GM21526 (cell line): ENCODE measurements at regions not wholly inside any gene's neighbourhood (a gene's known extent, or its start where the extent isn't known, plus 50 kb on each side); places are given as distances from the start of the nearest gene placed in this dataset.

Source experiments
- ATAC-seq: cut with Tn5 transposase; IDR thresholded peaks from one replicate; pipeline ENCODE4 v1.9.1; 2021; ENCODE audit warnings: moderate library complexity; ENCODE audit not compliant: unreplicated experiment, low FRiP score

- no peak for ATAC-seq
Measured at GRCh38 chr2:196307775-196308305, 136.5 kb upstream of the STK17B start.

GRCh38 chr2:196309691-196310090 is 138.3 kb upstream of the STK17B start:
- no peak for ATAC-seq

DNA sequence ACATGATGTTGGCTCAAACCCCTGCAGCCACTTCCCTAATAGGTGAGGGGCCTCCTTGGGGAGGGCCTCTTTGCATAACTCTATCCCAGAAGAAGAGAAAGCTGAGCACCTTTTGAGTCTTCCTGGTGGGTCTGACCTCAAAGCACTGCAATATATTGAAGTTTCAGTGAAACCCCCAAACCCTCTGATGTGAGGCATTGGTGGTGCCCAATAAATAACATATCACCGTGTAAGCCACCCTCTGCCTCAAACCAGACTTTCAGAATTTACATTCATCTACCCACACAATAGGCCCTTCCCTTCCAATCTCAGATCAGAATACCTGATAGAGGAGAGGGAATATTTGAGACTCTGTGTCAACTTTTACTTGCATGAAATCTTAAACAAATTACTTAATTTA is 142.8 kb upstream of the STK17B start:
- no peak for ATAC-seq

DNA sequence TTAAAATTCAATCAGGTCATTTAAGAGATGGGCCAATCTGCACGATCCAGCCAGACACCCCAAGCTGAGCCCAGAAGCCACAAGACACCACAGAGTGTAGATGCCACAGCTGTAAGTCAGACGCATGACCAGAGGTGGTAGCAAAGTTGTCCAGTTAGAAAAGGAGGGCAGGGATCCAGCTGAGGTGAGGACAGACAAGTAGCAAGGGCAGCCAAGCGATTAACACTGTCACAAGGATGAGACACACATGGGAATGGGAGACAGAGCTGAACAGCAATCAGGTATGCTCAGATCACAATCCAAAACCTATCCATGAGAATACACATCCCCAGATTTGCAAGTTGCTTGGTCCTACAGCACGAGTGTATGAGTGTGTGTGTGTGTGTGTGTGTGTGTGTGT is 143.4 kb upstream of the STK17B start:
- no peak for ATAC-seq

DNA sequence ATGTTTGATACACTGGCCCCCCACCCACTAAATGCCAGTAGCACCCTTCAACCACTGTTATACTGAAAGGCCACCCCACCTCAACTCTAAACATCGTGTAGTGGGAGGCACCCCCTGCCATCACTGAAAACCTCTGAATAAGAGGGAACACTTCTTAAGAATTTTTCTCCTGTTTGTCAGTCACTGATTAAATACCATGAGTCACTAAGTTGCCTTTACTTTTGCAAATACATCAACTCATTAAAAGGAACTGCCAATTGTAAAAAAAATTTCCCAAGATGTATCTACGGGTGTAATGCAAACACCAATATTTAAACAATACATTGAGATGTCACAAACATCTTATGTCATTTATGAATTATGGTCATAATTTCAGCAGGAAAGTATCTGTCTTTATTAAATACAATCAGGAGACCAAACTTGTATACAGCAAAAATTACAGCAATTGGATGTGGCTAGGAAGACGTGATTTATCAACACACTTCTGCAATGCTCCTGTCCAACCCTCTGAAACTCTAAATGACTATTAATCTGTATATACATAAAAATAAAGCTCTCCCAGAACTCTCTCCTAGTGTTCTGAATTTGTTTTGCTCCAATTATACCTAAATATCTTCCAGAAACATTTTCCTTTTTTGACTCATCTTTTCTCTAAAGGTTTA is 144.1 kb upstream of the STK17B start:
- ATAC-seq: no peak

GRCh38 chr2:196316050-196316430 is 144.7 kb upstream of the STK17B start:
- no peak for ATAC-seq

DNA sequence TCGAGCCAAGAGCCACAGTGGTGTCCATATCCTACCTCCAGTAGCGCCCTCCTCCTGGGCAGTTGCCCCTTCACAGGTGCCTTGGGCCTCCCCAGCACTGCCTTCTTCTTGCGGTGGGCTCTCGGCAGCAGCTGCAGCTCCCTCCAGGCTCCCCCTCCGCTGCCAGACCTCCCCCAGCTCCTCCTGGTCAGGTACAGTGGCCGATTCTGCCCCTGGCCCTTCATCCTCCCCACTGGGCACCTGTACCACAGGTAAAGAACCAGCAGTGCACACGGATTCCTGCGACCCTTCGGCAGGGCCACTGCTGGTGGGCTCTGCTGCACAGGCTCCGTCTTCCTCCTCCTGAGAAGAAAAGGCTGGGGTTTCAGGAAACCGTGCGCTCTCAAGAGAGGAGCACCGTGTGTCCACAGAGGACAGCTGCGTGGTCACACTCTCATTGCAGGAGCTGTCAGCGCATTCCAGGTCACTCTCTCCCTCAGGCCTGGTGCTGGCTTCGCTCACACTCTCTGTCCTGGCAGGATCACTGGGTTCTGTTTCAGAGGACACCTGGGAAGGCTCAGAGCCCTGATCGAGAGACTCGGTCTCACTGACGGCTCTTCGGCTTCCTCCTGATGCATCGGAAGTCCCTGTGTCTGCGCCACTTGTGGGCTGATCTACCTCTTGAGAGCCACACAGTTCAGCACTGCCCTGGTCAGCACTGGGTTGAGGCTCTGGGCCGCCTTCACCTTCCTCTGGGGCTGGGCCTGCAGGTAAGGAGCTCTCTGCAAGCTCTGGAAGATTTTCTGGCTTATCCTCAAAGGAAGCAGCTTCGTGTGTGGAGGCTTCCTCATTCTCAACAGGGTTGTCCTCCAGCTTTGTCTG is 147.4 kb upstream of the STK17B start:
- ATAC-seq: no peak

DNA sequence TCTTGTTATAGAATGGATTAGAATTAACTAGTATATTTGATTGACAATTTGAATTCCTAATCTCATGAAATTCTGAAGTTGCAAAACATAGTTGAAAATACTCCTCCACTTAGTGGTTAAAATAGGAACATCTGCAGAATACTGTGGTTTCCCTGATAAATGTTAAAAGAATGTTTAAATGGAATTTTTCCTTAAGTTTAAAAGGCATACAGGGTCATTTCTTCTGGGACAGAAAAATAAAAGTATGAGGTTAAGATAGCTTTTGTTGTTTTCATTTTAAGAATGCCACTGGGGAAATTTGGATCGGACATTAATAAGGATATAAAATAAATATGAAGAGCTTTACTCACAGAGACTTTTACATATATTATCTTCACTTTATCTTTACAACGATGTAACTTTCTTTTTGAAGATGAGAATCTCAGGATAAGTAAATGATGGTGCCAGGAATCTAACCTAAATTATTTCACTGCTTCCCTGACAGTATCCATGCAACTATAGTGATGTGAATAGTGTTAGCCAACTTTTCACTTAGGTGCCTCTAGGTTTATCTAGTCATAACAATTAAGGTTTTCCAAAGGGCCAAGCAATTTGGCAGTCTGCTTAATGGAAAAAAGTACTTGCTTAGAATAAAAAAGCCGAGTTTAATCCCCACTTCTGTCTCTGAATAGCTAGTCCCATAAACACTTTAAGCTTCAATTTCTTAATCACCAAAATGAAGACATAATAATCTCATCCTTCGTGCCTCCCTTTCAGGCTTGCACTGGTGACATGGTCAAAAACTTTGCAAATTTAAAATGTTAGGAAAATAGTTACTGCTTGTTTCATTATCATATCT is 151.8 kb upstream of the STK17B start:
- ATAC-seq: no peak

GRCh38 chr2:196324211-196324610 is 152.8 kb upstream of the STK17B start:
- no peak for ATAC-seq

DNA sequence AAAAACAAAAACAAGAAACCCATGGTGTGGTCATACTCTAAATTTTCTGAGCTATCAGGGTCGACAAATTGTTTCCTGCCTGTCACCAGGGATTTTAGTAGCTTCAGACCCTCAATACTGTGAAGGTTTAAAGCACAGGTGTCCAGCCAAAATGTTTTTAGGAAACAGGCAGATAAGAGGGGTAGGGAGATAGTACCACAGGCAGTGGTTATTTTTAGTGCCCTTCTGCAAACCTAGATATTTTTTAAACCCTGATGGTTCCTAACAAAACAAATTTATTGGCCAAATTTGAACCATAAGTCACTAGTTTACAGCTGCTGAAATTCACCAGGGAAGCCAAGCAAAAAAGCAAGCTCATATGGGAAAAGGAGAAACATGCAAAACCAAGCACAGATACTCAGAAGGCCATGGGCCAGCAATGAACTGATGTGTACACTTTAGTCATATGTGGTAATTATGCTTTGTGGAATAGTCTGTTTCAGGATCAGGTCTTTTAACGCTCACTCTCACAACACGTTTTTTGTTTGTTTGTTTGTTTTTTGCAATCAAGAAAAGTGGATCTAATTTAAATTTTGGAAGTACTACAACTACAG is 156.8 kb upstream of the STK17B start:
- no peak for ATAC-seq

DNA sequence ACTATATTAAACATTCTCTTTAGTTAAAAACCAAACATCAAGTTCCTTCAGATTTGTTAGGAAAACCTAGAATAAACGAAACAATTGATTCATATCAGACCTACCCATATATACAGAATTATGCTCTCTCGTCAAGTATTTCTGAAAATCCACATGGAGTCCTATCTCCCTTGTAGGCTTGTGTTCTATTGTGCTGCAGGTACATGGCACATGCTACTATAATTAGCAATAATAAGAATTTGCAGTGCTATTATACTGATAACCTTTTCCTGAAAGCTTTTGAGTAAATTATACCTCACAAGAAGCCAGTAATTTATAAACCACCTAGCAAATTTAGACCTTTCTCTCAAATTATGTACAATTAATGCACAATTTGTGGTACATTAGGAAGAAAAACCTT is 158.6 kb upstream of the STK17B start:
- no peak for ATAC-seq

DNA sequence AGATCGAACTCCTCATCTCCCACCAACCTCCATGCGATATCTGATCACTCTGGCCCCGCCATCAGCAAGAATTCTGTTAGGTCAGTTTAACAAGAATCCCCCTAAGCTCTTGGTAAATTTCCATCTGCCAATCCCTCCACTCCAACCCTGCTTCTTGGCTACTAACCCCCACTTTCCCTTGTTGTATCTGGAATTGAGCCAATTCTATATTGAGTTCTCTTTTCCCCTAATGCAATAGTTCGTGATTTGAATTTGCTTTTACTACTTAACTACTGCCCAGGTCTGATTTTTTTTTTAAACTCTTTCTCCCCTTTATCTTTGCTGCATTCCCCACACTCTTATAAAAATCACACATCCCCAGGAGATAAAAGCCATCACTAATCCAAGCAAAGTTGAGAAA is 159.3 kb upstream of the STK17B start:
- ATAC-seq: no peak

GRCh38 chr2:196331143-196331542 is 159.8 kb upstream of the STK17B start:
- ATAC-seq: no peak

- ATAC-seq: no peak
Measured at GRCh38 chr2:196331851-196332250, 160.5 kb upstream of the STK17B start.

DNA sequence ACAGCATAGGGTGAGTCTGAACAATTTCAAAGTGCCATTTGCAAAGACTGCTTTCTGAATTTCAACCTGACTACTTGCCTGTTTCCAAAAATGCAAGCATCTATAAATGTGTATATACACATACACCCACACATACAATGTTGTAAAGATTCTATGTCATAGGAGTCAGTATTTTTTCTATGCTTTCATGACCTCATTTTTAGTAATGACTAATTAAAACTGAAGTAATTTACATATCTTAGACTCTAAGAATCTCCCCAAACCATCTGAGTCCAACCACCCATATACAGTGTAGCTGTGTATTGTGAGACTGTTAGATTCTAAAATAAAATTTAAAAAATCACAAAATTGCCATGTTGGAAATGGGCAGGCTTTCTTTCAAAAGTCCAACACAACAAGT is 162.0 kb upstream of the STK17B start:
- no peak for ATAC-seq

- no peak for ATAC-seq
Measured at GRCh38 chr2:196334710-196335109, 163.3 kb upstream of the STK17B start.

DNA sequence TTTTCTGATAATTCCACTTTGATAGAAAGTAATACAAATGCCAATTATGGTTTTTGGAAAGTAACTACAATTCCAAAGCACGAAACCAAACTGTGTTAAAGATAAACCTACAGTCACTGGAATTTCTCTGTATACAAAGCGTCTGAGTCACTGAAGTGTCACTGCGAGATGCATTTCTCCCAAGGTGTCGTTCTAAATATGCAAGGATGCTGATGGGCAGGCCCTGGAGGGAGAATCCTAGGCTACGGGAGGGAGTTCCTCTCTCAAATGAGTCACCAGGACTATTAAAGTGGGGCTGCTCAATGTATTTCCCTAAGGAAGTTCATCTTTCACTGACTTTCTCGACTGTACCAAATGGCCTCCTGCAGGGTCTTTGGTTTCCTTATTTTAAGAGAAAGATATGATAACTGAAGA is 163.8 kb upstream of the STK17B start:
- no peak for ATAC-seq

DNA sequence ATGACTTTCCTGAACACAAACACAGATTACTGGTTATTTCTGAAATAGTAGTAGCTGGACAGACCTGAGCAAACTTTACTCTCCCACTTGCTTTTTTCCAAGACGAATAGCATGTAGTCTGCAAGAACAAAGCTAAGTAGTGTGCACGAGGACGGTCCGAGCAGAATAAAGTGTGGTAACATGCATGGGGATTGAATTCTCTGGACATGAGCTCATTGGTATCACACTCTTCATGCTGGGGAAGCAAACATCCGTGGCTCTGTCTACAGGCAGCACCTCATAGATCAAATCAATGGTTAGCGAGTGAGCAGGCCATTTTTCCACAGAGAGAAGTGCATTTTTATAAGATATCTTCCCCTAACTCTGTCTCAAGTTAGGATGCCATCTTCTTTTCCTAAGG is 164.8 kb upstream of the STK17B start:
- ATAC-seq: no peak

GRCh38 chr2:196336715-196337114 is 165.3 kb upstream of the STK17B start:
- ATAC-seq: no peak

GRCh38 chr2:196337208-196337953 is 166.0 kb upstream of the STK17B start:
- ATAC-seq: no peak
